Bronchial epithelial cell (primary cell): ENCODE measurements at regions not wholly inside any gene's neighbourhood (a gene's known extent, or its start where the extent isn't known, plus 50 kb on each side); places are given as distances from the start of the nearest gene placed in this dataset.

ENCODE experiments used
- DNase-seq: peaks from one replicate; pipeline ENCODE4 v3.0.0-alpha.2; 2010; ENCODE audit warnings: low read depth
- FAIRE-seq: peaks from 2 replicates; lab custom pipeline; 2011; peaks lifted over from hg19 to GRCh38; lab: Jason Lieb, UNC
- H3K27me3 ChIP-seq: 2 replicates; pipeline ENCODE4 v1.5.1; 2011; ENCODE audit warnings: low read length; ENCODE audit not compliant: control insufficient read depth, insufficient read depth
- H3K36me3 ChIP-seq: 2 replicates; pipeline ENCODE4 v1.5.1; 2011; ENCODE audit warnings: low read length; ENCODE audit not compliant: control insufficient read depth, insufficient read depth
- H3K4me3 ChIP-seq: 2 replicates; pipeline ENCODE4 v1.5.1; 2011; ENCODE audit warnings: mild to moderate bottlenecking, low read depth, low read length, control low read depth
- CTCF ChIP-seq: IDR thresholded peaks from 2 replicates; pipeline ENCODE4 v1.5.1; 2011; ENCODE audit warnings: mild to moderate bottlenecking, moderate library complexity, low read length, control low read depth, inconsistent platforms; ENCODE audit not compliant: insufficient read depth, severe bottlenecking

GRCh38 chr17:71467719-71468118 lies 653.1 kb upstream of the SOX9 start:
- peak; percentile 48 for DNase-seq
- Histone ChIP-seq H3K4me3 (no peak overlapping the region), H3K36me3 (no peaks in the 10 kb centered on the region), H3K27me3 (no peaks in the 10 kb centered on the region)
- no peak for TF ChIP-seq CTCF
- no peak for FAIRE-seq

GRCh38 chr17:71470062-71470461 lies 650.8 kb upstream of the SOX9 start:
- no peak for FAIRE-seq
- no peaks in the 10 kb centered on the region for H3K27me3 ChIP-seq
- no peak for DNase-seq
- H3K4me3 ChIP-seq: no peak overlapping the region
- TF ChIP-seq CTCF: no peak
- no peaks in the 10 kb centered on the region for H3K36me3 ChIP-seq

- FAIRE-seq: peak; percentile 64
- Histone ChIP-seq H3K4me3 (no peak overlapping the region), H3K36me3 (no peaks in the 10 kb centered on the region), H3K27me3 (no peaks in the 10 kb centered on the region)
- TF ChIP-seq CTCF: peak; percentile 81
- peak; percentile 72 for DNase-seq
Measured at GRCh38 chr17:71472809-71473789, 647.7 kb upstream of the SOX9 start.

- TF ChIP-seq CTCF: no peak
- FAIRE-seq: no peak
- Histone ChIP-seq H3K4me3 (no peak overlapping the region), H3K36me3 (no peaks in the 10 kb centered on the region), H3K27me3 (no peaks in the 10 kb centered on the region)
- no peak for DNase-seq
Measured at GRCh38 chr17:71477356-71477755, 643.5 kb upstream of the SOX9 start.

GRCh38 chr17:71480099-71480498 lies 640.7 kb upstream of the SOX9 start:
- no peak for TF ChIP-seq CTCF
- FAIRE-seq (no peak), DNase-seq (no peak)
- no peaks in the 10 kb centered on the region for H3K27me3 ChIP-seq
- no peaks in the 10 kb centered on the region for H3K36me3 ChIP-seq
- no peak overlapping the region for H3K4me3 ChIP-seq
